AG08395 (cell line): ENCODE measurements at regions not wholly inside any gene's neighbourhood (a gene's known extent, or its start where the extent isn't known, plus 50 kb on each side); places are given as distances from the start of the nearest gene placed in this dataset.
A peak's percentile ranks its signal among the peaks of the same experiment; 100 is the strongest.
"Not testable (repeated sequence)": the region's sequence is repeated elsewhere in the genome, so short reads cannot be mapped to it uniquely, and the experiment has no call there.

Source experiments
- DNase-seq: peaks from one replicate; pipeline ENCODE4 v3.0.0; 2012; ENCODE audit warnings: mixed read lengths, low spot score

DNA sequence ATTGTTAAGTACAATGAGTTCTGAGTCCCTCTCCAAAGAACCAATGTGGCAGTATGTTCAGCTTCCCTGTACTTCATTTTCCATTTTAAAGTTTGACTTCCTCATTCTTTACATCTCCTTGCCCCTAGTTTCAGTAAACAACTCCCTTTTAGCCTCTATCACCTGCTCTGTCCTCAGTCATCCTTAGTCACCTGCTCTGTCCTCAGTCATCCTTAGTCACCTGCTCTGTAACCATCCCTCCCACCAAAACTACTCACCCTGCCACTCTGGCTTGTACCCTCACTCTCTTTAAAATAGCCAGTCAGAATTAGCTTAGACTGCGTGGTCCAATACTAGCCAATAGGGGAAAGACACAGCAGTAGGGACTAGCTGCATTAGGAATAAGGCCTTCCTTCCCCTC lies 259.9 kb upstream of the TBL1XR1 start:
- not testable (repeated sequence) for DNase-seq

DNA sequence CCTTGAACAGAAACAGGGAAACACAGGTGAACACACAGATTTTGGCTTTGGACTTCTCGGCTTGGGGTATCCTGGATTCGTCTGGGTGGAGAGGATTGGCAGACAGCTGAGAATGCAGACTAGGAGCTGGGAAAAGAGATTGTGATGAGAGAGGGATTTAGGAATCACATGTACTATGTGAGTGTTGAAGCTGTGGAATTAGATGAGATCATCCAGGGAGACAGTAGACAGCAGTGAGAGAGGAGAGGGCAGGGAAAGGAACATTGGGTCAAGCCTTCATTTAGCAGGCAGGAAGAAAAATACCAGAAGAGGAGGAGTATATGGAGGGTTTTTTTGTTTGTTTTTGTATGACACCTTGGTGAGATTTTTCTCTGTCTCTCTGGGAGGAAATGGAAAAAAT lies 262.1 kb upstream of the TBL1XR1 start:
- peak; percentile 56 for DNase-seq

DNA sequence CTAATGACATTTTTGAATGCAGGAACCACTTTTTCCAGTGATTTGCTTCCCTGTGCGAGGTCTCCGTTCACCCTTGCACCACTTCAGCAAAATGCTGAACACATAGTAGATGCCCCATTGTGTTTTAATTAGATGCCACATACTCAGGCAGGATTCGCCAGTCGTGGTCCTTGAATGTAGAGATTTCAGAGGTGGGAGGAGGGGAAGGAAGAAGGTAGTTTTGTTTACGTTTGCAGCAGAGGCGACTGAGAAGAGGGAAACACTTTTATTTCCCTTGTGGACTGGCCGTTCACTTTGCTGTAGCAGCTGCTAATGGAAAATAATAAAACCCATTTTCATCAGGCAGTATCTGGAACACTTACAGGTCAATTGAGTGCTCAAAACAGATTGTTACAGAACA lies 262.8 kb upstream of the TBL1XR1 start:
- no peak for DNase-seq

DNA sequence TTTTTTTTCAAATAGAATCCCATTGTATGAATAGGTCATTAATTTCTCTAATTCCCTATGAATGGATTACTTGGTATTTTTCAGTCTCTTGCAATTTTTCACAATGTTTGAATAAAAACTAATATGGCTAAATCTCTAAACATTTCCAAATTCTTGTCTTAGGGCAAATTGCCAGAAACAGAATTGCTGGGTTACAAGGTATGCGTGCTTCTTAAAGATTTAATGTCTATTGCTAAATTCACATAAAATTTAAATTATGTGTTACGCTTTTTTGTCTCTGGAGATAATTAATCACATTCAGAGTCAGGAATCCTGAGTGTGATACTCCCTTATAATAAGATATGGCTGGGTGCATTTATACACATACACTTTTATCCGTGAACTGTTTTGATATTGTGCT lies 264.5 kb upstream of the TBL1XR1 start:
- DNase-seq: no peak

DNA sequence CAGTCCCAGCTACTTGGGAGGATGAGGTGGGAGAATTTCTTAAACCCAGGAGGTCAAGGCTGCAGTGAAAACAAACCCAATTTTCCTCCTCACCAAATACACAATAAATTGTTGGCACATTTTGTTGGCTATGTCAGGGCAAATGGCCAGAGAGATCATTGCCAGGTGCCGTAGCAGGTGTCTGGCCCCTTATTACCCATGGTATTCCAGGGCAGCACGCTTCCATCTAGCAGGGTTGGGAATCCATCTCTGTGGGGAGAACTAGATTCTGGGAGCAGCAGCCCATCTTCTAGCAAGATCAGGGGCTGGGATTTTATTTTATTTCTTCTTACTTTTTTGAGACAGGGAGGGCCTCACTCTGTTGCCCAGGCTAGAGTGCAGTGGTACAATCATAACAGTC lies 266.1 kb upstream of the TBL1XR1 start:
- DNase-seq: not testable (repeated sequence)

DNA sequence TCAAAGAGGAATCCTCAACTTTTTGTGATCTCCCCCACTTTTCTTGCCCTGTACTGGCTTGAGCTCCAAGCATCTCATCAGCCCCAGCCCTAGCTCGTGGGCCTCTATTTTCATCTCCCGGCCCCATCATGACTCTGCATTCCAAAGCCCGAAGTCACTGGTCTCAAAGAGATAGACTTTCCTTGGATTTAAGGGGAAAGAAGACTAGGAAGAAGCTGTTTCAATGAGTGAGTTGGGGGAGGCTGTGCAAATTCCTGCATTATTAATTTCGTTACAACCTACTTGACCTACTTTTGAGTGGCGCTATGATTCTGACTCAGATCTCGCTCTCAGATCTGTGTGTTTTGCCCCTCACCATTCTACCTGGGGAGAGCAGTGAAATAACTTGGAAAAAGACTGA lies 266.6 kb upstream of the TBL1XR1 start:
- DNase-seq: peak; percentile 65

DNA sequence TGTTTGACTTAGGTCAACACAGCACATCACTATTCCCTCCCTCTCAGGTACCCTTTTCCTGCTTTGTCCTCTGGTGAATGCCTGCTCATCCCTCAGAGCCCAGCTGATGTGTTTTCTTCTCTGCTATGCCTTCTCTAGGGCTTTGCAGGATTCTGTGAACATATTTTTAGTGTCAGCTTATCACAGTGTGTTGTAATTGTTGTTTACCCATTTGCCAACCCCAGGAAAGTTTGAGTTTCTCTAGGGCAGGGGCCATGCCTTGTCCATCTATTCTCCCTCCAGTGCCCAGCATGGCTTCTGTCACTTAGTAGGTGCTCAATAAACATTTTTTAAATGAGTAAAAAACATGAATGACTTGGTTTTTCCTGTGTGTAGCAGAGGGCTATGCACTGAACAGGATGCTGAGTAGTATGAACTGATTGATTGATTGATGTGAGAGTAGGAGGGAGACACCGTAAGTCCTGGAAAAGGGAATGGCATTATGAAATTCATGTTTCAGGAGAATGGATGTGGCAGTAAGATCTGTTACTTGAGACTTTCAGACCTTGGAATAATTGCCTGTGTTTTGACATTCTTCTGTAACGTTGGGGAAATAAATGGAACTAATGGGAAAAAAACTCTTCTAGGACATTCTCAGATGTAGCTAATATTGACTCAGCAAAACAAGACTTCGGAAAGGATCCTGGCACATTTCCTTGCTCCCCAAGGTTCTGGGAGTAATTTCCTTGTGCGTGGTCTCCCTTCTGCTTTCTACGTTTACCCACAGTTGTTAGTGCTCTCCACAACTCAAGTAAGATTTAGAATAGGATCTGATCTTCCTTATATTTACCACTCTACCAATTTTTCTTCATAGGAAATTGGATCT lies 267.3 kb upstream of the TBL1XR1 start:
- DNase-seq: no peak

DNA sequence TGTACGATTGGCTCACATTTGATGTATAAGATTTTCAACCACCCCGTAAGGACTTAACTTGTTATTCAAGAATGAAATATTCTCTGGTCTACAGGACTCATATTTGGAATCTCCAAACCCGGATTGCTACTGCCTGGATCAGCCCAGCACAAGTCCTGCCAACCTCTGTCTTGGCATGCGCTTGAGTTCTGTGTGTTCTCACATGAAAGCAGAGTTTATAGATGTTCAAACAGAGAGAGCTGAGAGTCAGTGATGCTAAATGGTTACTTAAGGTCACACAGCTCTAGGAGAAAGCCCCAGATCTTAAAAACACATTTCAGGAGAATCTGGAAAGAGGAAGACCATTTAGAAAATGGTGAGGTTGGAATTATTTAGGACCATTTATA lies 268.0 kb upstream of the TBL1XR1 start:
- no peak for DNase-seq

DNA sequence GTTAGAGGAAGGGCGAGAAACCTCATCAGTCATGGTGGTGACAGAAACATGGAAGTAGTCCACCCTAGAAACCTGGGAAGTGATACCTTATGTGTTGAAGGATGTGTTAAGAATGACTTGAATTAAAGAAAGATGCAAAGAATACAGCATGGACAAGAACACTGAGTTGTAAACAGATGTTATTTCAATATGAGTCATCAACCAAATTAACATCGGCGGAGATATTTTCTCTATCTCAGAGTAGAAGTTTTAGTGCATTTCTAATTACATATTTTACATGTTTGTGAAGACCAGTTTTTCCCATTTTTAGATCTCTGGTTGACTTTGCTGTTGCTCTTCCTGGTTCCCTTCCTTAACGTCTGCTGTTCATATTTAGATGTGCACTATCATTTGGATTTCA lies 268.8 kb upstream of the TBL1XR1 start:
- peak; percentile 40 for DNase-seq

DNA sequence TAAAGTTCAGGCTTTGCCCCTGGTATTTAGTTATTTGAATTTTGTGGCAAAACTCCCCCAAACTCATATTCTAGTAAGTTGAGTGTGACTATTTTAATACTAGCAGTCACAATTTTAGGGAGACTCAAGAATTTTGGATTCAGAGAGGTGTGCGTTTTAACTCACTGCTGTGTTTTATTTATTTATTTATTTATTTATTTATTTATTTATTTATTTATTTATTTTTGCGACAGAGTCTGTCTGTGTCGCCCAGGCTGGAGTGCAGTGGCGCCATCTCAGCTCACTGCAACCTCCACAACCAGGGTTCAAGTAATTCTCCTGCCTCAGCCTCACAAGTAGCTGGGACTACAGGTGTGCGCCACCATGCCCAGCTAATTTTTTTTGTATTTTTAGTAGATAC lies 269.3 kb upstream of the TBL1XR1 start:
- DNase-seq: not testable (repeated sequence)

DNA sequence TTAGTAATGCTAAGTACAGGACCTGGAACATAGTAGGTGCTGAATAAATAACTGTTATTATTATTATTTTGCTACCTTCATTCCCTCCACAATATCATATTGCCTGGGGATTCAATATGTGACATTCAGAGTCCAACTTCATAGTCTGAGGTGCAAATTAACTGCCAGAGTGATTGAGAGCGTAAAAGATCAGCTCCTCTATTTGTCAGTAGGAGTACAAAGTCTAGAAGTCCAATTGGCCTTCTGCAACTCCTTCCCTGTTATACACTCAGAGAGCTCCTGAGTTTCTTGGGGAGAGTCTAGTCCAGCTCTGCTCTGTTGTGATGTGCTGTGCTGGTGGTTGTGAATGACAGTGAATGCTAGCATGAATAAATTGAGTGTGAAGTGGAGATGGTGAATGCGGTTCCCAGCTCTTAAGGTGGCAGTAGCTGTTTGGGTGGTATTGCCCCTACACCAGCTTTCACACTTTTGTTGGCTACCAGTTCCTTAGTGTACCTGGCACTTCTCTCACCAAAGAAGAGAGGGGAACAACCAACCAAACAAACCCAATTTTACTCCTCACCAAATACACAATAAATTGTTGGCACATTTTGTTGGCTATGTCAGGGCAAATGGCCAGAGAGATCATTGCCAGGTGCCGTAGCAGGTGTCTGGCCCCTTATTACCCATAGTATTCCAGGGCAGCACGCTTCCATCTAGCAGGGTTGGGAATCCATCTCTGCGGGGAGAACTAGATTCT lies 270.1 kb upstream of the TBL1XR1 start:
- no peak for DNase-seq

DNA sequence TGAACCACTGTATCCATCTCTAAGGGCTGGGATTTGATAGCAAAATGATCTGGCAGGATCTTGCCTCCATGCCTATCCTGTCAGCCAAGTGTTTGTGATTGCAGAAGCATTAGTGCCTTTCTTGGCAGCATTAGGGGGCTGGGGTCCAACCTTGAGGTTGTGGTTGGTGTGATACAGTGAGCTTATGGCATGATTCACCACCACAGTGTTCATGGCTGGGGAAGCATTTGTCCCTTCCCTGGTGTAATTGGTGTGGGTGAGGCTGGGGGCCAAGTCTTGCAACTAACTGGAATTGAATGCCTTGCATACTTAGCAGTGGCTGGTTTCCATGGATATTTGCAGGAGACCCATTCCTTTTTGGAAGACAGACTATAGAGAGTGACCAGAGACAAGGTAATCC lies 271.0 kb upstream of the TBL1XR1 start:
- peak; percentile 93 for DNase-seq

DNA sequence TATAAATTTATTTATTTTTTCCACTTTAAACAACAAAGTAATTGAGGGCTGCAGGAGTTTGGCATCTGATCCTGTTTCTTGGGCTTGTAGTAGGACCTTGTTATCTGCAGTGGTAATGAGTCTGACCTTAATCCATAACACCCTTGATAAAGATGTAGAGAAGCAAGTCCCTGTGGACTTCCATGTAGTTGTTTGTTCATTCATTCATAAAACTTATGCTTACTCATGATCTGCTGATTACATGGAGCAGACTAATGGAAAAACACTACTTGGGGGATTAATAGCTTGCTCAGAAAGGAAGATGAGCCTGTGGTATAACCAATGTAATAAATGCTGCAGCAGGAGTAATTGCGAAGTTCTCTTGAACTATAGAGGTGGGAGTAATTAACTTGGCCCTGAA lies 271.5 kb upstream of the TBL1XR1 start:
- peak; percentile 36 for DNase-seq

DNA sequence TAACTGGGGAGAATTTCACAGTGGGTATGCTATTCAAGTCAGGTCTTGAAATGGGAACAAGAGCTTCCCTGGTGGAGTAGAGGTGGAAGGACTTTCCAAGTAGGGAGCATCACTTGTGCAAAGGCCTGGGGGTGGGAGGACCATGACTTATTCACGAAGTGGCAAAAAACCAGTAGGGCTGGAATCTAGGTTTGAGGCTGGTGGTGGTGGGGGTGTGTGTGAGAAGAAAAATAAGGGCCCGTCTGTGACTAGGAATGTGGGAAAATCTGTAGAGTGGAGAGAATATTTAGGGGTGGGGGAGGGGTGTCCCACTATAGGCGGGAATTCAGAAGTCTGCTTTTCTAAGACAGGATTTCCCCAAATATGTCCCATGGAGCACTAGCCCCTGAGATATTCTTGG lies 271.9 kb upstream of the TBL1XR1 start:
- no peak for DNase-seq

DNA sequence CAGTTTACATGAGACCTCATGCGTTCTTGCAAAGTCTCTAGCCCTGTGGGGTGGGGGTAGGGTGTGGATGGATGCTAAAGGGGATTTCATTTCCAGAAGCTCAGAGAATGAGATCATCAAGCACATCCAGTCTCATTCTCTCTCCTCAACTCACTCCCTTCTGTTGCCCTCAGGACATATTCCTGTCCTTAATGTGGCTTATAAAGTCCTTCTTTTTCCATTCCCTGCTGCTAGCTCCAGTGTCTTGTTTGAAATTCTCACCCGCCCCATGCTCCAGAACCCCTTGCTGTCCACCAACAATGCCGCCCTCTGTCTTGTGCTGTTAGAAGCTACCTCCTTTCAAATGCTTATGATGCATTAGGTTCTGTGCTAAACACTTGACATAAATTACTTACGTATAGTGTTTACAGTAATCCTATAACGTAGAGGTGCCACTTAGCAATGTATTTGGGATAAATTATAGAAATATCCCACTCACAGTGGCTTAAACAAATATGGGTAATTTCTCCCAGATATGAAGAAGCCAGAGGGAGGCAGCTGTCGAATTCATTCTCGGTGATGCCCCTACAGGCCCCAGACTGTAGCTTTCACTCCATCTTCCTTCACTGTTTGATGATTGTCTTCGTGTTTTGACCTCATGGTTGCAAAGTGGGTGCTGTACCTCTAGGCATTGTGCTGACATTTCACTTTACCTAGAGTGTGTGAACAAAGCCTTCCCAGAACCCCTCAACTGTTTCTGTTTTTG lies 273.1 kb upstream of the TBL1XR1 start:
- DNase-seq: no peak

DNA sequence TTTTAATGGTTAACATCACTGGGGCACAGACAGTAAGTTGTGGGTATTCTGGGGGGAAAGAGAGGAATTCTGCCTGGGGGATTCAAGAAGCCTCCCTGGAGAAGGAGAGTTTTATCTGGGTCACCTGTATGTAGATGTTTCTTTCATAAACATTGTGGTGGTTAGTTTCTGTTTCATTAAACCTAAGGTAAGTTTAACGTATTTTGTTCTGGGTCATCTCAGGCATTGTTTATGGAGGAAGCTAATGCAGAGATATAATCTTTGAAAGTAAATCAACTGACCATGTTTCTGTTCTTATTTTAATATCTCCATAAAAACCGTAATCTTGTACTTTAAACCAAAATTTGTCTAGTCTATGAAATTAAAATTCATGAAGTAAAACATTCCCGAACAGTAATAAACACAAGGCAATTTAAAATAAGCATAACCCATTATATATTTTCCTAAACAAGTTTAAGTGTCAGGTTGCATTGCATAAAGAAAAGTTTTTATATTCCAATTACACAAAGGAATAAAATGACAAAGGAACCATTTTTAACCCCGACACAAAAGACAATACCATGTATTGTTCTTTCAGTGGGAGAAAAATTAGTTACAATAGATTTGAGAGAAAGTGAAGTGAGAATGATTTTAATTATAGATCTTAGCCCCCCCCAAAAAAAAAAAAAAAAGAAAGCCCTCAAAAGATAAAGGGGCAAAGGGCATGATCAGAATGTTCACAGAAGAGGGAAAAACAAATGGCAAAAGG lies 274.6 kb upstream of the TBL1XR1 start:
- DNase-seq: no peak

DNA sequence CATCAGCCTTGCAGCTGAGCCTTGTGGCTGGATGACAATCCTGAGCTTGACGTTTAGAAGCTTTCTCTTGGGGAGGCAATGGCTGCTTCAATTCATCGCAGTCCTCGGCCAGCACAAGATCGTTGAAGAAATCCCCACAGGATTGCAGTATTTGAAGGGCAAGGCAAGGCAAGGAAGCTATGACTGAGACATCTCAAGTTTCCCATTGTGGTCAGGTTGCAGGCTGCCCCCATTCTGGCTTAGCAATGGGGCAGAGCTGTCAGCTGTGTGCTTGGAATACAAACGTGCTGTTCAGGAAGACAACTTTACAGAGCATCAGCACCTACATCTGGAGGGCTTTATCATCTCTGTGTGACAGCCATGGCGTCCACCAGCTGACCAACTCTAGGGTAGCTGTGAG lies 275.9 kb upstream of the TBL1XR1 start:
- DNase-seq: no peak

DNA sequence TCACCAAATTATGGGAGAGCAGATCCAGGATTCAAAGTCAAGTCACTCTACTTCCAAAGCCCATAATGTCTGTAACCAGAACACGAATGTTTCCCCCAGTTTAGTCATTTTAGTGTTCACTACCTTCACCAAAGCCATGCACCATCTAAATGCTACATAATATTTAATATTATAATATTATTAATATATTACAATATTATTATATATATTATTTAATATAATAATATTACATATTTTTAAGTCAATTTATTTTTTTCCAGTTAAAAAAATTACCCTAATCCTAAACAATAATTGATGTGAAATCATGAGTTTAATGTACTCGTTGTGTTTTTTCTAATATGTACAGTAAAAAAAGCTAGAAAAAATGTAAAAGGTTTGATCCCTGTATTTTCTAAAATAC lies 276.6 kb upstream of the TBL1XR1 start:
- no peak for DNase-seq

DNA sequence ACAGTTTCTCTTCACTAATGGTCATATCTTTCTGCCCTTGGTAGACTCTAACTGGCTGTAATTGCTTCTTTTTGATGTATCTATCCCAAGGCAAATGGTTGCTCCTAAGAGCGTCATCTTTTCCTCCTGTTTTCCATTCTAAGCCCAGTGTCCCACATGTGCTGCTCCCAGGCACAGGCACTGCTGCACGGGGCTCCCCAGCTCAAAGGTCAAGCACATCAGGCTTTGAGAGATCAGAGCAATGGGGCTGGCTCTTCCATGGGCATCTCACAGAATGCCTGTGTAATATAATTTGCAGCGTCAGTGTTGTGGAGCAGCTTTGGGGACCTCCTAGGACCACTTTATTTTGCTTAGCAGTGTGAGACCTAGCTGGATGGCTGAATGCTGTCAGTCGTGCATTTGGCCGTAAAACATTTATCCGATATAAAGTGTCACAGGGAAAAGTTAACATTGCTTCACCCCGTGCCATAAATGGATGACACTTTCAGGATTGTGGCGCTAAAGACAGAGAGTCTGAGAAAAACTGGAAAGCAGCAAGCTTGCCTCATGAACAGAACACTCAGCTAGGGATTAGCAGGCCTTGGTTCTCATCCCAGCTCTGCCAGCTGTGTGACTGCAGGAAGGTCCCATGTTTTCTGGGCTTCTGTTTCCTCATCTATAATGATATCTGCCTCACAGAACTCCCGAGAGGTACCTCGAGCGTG lies 277.5 kb upstream of the TBL1XR1 start:
- DNase-seq: no peak

DNA sequence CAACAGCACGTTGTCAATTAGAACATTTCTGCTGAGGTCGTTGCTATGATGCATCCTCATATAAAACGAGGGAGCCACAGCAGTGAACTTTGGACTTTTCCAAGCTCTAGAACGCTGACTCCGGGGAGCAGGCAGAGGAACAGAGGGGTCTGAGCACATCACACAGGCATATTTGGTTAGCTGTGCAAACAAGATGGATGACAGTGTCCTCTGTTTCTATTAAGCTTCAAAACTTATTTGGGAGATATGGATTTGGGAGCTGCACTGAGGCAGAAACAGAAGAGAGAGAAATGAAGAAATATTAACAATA lies 278.0 kb upstream of the TBL1XR1 start:
- no peak for DNase-seq

DNA sequence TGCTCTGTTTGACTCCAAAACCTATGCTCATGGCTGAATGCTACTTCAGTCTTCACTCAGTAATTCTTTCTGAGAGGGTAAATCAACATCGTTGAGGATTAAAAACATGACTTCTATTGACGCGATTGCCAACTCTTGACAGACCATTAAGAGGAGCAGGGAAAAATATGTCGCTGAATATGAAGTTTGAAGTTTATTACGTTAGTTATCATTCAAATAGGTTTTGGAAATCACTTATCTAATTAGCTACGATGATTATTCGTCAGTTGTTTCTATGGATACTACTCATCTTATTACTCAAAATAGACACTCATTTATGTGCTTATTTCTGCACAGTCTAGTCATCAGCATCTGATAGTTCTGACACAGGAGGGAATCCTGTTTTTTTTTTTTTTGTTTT lies 279.2 kb upstream of the TBL1XR1 start:
- DNase-seq: no peak
